Putamen (tissue), 1 donor: ENCODE measurements at regions not wholly inside any gene's neighbourhood (a gene's known extent, or its start where the extent isn't known, plus 50 kb on each side); places are given as distances from the start of the nearest gene placed in this dataset.

Experiments used
- DNase-seq: peaks from one replicate; pipeline ENCODE4 v3.0.0-alpha.2; 2016; ENCODE audit warnings: low spot score

DNA sequence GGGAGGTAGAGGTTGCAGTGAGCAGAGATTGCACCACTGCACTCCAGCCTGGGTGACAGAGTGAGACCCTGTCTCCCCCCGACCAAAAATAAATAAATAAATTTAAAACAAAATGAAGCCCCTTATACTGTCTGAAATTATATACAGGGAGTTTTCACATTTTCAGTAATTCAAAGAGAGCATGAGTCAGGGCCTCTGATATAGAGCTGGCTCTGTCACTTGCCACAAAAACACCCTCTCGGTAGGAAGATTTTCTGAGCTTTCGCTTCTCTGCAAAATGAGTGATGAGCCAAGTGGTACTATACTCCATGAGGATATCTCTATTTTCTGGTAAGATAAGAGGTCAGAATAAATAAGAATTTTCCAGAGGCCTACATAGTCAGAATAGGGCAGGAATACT is 462.9 kb downstream of the COG6 start:
- DNase-seq, result no peak

DNA sequence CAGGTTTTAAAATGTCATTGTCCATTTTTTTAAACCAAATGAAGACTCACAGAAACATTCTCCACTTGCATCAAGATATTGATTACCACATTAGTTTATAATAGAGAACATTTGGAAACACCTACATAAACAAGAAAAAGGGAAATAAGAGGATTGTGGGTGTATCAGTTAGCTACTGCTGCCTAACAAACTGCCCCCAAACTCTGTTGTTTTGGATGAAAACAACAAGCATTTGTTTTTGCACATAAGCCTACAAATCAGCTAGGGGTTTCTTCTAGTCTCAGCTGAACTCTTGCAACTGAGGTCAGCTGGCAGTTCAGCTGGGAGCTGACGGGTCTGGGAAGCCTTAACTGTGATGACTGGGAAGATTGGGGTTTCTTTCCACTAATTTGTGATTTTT is 464.4 kb downstream of the COG6 start:
- DNase-seq, result no peak

DNA sequence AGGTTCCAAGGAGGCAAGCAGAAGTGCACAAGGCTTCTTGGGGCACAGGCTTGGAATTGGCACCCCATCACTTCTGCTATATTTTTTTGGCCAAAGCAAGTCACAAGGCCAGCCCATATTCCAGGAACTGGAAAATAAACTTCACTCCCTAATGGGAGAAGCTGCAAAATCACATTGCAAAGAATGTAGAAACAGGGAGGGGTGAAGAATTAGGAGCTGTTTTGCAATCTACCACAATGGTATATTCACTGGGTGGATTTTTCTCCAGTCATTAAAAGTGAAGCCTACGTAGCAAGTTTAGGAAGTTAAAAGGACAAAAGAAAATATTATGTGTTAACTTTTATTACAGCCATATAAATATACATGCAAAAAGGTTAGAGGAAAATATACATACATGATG is 464.8 kb downstream of the COG6 start:
- no peak for DNase-seq

DNA sequence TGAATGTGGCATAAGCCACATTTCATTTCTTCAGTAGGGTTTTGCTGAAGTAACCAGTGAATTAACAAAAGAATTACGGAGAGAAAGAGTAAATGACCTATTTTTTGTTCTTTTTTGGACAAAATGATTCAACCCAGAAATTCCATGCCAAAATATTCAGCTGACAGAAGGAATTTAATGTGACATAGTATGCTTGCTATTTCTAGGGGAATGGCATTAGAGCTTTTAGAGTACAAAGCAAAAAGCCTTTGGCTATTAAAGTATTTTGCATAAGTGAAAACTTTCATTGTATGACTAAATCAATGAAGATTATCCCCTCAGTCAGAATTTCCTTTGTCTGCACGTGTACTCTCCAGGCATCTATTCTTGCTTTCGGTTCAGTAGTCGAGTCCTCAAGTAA is 465.3 kb downstream of the COG6 start:
- DNase-seq, result no peak

DNA sequence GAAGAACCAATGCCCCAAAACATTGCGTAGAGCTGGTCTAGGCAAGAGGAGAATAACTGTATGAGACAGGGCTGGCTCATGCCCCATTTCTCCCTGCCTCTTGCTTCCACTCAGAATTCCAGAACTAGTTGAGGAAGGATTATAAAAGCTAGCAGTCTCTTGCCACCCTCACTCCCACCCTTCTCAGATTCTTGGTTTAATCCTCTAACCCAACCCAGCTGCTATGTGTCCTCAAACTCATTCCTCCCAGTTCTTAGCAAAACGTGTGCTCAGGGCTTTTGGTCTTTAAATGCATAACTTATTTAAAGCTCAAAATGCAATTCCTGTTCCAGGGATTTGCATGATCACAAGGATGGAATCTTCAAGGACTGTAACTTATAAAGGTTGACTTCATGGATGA is 466.3 kb downstream of the COG6 start:
- no peak for DNase-seq

DNA sequence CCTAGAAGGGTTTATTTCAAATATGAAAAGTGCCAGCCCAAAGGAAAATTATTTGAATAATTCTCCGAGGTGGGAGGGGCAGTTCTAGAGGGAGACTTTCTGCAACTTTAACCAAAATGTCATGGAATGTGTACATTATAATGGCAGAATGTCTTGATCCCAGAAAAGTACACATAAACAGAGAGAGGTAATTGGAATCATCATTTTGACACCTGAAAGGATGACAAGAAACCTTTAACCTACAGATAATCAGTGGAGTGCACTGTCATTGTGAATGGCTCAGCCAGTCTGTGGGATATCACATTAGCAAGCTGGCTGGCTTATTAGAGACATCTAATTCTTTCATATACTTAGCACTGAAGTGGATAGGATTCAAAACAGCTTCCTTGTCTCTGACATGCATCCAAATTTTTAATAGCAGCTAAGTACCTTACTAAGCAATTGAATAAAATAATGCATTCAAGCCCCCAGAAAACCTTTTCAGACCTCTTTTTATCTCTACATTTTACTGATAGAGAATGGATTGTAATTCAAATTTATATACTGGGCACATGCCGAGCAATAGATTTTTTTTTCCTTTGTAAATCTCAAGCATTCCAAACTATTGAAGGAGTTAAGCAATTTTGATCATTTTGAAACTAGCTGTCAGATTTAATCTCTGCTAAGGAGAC is 468.6 kb downstream of the COG6 start:
- DNase-seq, result no peak

DNA sequence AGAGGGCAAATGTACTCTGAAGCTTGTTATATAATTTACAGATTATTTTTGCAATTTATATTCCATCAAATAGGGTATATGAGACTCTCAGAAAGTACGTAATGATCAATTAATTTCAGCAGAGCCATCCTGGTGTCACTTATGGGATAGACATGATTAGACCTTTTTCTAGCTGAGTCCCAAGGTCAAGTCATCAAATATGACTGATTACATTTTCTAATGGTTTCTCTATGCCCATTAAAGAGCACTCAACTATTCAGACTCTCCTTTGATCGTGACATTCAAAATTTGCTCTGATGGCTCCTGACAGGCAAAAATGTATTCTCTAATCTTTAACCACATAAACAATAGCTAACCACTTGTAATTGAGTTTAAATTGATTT is 469.2 kb downstream of the COG6 start:
- DNase-seq, result no peak

DNA sequence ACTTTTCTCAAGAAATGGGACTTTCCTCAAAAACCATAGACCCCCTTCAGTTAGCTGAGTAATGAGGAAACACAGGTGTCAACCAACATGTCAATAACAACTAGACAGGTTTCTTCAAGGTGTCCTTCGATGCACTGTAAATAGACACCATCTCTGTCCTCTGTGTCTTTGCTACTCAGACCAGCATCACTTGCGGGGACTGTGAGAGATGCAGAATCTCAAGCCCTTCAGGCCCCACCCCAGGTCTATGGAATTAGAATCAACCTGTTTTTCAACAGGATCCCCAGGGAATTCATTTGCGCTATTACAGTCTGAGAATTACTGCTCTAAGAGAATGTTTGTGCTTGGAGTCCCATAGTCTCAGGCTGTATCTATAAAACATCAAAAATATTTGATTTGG is 469.9 kb downstream of the COG6 start:
- DNase-seq, result no peak

DNA sequence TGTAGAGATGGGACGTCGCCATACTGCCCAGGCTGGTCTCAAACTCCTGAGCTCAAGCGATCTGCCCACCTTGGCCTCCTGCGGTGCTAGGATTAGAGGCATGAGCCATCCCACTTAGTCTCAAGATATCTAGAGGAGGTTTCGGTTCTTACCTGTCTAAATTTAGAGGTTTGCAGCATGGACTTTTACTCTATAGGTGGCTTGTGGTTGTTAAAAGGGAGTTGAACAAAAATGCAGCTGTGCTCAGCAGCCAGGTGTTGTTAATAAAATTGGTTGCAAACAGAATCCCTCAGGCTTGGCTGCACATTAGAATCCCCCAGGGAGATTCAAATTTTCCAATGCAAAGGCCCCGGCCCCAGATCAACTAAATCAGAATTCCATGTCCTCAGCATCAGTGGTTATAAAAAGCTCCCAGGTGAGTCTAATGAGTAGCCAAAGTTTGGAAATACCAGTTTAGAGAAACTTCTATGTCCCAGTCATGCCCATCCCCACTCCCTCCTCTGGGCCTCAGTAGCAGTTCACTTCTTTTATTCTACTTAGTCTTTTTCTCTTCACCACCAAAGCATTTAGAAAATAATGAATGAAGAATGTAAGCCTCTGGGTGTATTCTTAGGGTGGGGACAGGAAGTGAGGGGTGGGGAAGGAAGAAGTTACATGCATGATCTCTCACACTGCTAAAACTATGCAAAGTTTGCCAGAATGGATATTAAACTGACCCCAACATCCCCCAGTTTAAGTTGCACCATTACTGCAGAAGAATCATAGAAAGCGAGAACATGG is 471.0 kb downstream of the COG6 start:
- DNase-seq, result no peak

DNA sequence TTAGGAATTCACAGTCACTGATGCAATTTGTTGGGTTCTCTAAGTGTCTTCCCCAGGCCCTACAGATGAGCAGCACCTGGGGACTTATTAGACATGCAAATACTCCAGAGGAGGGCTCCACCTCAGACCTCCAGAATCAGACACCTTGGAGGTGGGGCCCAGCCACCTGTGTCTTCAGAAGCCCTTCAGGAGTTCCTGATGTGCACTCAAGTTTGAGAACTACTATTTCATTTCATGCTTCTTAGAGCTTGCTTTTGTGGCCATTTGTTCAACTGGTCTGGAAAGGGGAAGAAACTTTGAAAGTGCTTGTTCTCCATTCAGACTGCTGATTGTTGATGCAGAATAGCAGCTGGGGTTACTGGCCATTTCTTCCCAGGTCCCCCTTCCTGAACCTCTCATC is 472.0 kb downstream of the COG6 start:
- DNase-seq, result no peak

DNA sequence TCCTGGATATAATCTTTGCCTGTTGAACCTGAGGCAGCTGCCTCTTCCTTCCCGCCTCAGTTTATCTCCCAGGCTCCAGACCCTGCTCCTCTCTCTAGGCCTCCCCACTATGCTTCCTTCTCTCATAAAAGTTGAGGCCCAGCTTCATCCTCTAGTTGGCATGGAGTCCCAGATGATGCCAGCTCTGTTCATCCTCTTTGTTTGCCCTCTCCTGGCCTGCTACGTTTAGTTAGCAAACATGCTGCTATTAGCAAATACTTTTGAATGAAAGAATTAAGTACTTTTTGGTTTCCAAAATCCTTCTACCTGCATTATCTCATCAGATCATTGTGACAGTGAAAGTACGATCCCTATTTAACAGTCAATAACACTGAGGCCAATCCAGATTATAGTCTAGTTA is 472.5 kb downstream of the COG6 start:
- no peak for DNase-seq

DNA sequence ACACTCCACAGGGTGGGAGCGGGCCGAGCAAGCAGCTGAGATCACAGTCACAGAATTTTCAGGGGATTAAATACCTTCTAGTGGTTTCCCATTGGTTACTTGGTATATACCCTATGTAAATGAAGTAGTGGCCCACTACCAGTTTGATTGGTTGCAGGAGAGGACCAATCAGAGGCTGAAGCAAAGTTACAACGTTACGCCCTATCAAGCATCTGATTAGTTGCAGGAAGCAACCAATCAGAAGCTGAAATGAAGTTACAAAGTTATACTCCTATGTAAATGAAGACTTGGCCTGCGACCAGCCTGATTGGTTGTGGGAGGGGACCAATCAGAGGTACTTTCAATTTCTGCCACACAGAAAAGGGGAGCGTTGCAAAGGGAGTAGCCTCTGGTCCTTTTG is 474.0 kb downstream of the COG6 start:
- no peak for DNase-seq

DNA sequence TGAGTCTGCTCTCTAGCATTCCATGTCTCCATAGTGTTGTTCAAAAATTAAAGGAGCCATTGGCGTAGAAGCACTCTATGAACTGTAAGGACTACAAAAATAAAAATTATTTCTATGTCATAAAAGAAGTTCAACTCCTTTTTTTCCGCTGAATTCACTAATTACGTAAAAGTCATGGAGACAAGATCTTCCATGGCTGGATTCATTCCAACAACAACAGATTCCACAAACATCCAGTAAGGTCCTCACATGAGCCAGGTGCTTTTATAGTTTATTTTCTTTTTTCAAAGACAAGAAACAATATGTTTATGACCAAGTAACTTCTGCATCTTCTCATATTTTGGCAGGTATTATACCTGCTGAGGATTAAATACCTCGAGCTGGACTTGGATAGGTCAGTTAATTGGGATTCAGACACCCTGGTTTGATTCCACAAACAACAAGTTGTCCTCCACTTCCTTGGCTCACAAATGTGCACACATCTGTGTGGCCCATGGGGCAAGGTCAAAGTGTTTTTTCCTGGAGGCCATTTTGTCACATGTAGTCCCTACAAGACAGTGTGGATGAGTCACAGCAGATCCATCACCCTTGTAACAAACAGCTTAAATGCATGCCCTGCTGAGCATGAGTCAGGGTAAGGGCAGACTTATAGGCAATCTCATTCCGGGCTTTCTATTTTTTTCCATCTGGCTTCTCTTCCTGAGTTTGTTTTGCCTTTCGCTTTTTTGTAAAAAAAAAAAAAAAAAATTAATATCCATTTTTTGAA is 475.6 kb downstream of the COG6 start:
- DNase-seq, result no peak

DNA sequence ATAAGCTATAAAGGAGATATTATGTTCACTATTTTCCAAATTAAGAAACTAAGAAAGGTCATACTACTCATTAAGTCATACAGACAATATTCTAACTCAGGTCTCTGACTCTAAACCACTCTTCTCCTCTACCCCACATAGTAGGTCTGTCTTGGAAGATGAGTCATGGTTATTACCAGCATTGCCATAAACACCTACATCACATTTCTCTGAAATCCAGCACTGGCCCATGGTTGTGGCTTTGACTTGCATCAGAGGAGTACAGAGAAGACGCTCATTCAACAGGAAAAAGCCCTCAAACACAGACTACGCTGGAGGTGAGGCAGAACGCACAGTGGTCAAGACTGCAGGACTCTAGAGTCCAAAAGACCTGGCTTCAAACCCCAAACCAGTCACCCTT is 476.8 kb downstream of the COG6 start:
- no peak for DNase-seq

DNA sequence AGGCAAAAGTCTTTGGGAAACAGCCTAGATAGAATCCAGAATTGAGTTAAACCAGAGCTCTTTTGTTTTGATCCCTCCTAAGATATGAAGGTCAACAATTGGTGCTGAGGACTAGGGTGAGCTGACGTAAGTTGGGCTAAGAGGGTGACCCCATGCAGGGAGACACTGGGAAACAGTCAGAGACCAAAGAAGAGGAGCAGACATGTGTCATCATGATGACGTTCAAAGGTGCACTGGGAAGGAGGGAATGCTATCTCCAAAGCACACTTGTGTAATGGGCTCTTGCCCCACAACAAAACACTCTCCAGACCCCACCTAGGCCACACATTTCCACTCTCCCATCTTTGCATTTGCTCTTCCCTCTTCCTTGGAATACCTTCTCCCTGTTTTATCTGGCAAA is 481.4 kb downstream of the COG6 start:
- no peak for DNase-seq

DNA sequence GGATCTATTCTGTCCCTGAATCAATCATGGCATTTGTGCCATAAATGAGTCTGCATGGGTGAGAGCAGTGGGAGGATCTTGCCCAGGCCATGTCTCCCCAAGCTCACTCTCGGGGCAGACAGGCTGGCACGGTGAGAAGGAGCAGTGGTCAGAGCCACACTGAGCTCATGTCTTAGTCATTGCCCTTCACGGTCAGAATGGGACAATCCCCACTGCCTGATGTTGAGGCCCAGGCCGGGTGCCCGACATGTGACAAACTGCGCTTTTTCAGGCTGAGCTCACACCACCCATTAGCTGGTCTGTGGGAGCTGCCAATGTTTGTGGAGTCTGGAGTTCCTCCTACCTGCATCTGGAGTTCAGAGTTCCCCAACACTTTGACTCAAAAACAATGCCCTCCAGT is 481.9 kb downstream of the COG6 start:
- DNase-seq, result no peak

DNA sequence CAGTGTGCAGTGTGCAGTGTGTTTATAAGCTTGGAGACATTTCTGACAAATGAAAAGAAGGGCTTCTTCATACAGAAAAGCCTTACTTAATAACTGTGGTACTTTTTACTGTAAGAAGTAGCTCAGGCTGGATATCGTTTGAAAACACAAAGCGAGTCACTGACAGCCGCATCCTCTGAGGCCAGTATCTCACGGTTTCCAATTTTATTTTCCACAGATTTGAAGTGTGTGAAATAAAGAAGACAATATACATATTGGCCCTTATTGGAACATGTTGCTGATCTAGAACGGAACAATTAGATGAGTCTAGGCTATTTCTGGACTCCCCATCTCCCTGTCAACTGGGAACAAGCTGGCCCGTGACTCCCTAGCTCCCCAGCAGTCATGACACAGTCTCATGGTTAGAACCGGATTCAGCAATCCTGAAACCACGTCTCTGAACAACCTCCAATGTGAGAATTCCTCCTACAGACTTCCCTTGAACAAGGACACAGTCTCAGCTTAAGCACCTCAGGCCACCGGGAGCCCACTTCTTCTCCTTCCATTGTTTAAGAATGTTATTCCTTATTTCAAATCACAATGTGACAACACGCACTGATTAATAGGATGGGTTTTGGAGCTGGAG is 484.5 kb downstream of the COG6 start:
- no peak for DNase-seq

DNA sequence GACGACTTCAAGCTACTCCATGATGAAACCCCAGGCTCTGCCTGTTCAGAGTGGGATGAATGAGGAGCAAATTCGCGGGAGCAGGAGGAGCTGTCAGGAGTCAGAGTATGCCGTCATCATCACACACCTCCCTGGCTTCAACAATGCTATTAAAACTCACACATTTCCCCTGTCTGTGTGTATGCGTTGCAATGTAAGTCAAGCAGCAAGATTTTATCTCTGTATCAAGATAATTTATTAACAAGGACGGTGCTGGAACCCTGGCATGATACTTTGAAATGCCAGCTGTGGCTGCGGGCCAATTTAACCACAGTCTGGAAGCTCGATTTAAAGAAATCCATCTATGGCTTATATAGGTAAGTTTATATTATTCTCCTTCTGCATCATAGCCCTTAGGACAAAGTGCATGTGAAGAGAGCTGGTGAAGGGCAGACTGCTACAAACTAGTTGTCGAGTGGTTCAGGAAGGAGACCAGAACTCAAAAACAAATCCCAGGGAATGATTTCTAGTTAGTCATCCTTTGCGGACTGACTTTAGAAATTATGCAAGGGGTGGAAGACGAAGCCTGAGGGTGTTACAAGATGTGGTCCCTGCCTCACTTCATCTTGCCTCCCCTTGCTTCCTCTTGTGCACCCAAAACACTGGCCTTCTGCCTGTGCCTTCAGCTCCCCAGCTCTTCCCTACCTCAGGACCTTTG is 486.5 kb downstream of the COG6 start:
- DNase-seq, result no peak

DNA sequence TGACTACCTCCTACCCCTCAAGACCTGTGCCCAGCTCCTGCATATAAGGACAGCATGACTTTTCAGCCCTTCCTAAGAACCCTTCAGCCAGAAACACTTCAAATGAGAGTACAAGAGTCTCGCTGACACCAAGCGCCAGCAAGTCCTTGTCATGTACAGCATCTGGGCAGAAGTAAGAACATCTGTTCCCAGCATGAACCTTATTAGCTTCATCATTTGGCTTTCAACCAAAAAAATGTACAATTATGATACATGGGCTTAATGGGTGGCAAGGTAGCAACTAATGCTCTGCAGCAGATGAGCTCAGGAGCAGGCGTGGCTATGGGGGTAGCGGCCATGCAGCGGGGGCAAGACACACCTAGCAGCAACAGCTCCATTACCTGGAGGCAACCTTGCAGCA is 487.6 kb downstream of the COG6 start:
- no peak for DNase-seq

DNA sequence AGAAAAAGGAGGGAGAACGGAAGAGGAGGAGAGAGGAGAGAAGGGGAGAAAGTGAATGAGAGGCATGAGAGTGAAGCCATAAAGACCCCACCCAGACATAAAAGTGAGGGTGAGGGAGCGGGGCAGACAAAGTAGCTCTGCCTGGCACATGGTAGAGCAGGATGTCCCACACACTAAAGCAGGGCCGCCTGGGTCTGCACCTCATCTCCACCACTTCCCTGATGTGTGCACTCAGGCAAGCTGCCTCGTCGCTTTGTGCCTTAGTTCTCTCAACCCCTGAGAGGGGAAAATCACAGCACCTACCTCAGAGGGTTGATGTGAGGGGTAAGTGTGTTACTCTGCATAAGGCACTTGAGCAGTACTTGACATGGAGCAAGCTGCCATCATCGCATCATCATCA is 488.1 kb downstream of the COG6 start:
- no peak for DNase-seq

DNA sequence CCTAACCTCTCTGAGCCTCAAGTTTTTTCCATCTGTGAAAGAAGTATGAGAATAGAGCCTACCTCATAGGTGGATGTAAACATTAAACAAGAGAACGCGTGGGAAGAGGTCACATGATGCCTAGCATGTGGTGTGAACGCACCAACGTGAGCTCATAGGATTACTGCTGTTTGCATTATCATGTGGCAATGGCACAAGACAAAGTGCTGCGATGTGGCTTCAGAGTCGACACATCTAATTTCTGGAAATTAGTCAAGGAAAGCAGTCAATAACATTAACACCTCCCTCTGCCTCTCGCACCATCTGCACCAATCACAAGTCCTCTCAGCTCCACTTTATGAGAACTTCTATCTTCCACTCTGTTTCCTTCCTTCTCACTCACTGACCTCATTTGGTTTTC is 489.7 kb downstream of the COG6 start:
- no peak for DNase-seq

DNA sequence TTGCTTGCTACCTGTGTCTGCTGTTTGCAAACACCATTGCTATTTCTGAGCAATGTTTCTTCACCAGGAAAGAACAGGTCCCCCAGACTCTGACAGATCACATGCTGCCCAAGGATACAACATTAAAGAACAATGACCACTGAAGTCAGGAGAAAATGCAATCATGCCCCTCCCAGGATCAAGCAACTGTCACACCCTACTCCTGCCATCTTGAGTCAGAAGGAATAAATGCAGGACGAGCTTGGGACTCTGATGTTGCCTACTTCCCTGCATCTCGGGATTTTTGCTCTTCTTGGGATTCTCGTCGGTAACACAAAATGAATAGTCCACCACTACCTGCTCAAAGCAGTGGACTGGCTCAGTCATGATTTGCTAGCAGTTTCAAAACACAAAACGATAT is 490.6 kb downstream of the COG6 start:
- no peak for DNase-seq
